Neural cell (in vitro differentiated cells): ENCODE measurements at regions not wholly inside any gene's neighbourhood (a gene's known extent, or its start where the extent isn't known, plus 50 kb on each side); places are given as distances from the start of the nearest gene placed in this dataset.

Source experiments
- H2AFZ ChIP-seq: fragments of 200-600, 300-800 bp; sonication (generic), shearing (Covaris generic); 2 replicates; pipeline ENCODE4 v1.6.0; 2014; ENCODE audit warnings: low read depth, mild to moderate bottlenecking, antibody characterized with exemption, low read length, moderate library complexity
- H3F3A ChIP-seq: fragments of 200-600 bp; shearing (Covaris generic); 2 replicates; pipeline ENCODE4 v1.6.1; 2016; ENCODE audit warnings: mild to moderate bottlenecking, moderate library complexity, mixed read lengths, antibody characterized with exemption, low read length; ENCODE audit not compliant: insufficient read depth, poor library complexity, severe bottlenecking
- H3K27ac ChIP-seq: fragments of 200-600, 300-800 bp; sonication (generic), shearing (Covaris generic); 2 replicates; pipeline ENCODE4 v1.5.1; 2014; ENCODE audit warnings: mild to moderate bottlenecking, low read length, moderate library complexity
- H3K27me3 ChIP-seq: fragments of 300-800, 200-600 bp; sonication (generic), shearing (Covaris generic); 2 replicates; pipeline ENCODE4 v1.6.0; 2014; ENCODE audit warnings: mild to moderate bottlenecking, low read depth, low read length, moderate library complexity; ENCODE audit not compliant: insufficient read depth
- H3K36me3 ChIP-seq: fragments of 300-800, 200-600 bp; sonication (generic), shearing (Covaris generic); 2 replicates; pipeline ENCODE4 v1.5.1; 2014; ENCODE audit warnings: mild to moderate bottlenecking, antibody characterized with exemption, low read length, moderate library complexity; ENCODE audit not compliant: insufficient read depth
- H3K4me2 ChIP-seq: fragments of 300-800, 200-600 bp; sonication (generic), shearing (Covaris generic); 2 replicates; pipeline ENCODE4 v1.6.0; 2014; ENCODE audit warnings: mild to moderate bottlenecking, low read length
- H3K4me3 ChIP-seq: fragments of 300-800, 200-600 bp; sonication (generic), shearing (Covaris generic); 2 replicates; pipeline ENCODE4 v1.5.1; 2014; ENCODE audit warnings: mild to moderate bottlenecking, low read length, moderate library complexity
- H3K79me2 ChIP-seq: fragments of 200-600 bp; shearing (Covaris generic); replicated peaks from 2 replicates; pipeline ENCODE4 v1.6.0; 2014; ENCODE audit warnings: mild to moderate bottlenecking, low read length, moderate library complexity; ENCODE audit not compliant: insufficient read depth
- H3K9ac ChIP-seq: fragments of 300-800, 200-600 bp; sonication (generic), shearing (Covaris generic); 2 replicates; pipeline ENCODE4 v1.6.1; 2016; ENCODE audit warnings: mild to moderate bottlenecking, low read length, mixed read lengths
- H3K9me2 ChIP-seq: fragments of 200-600 bp; shearing (Covaris generic); 2 replicates; pipeline ENCODE4 v1.6.1; 2016; ENCODE audit warnings: mild to moderate bottlenecking, low read length, mixed read lengths; ENCODE audit not compliant: insufficient read depth
- H3K9me3 ChIP-seq: fragments of 200-600, 300-800 bp; sonication (generic), shearing (Covaris generic); 2 replicates; pipeline ENCODE4 v1.6.1; 2016; ENCODE audit warnings: mild to moderate bottlenecking, mixed run types, low read length, moderate library complexity, mixed read lengths
- H4K20me1 ChIP-seq: fragments of 200-600 bp; shearing (Covaris generic); 2 replicates; pipeline ENCODE4 v1.6.1; 2016; ENCODE audit warnings: mild to moderate bottlenecking, mixed run types; ENCODE audit not compliant: insufficient read depth
- CTCF ChIP-seq: fragments of 450-650 bp; IDR thresholded peaks from 2 replicates; pipeline ENCODE4 v1.5.1; 2014; ENCODE audit warnings: antibody characterized with exemption, mild to moderate bottlenecking, moderate library complexity; ENCODE audit not compliant: poor library complexity, severe bottlenecking
- EP300 ChIP-seq: fragments of 450-650 bp; conservative IDR thresholded peaks from 2 replicates; pipeline ENCODE4 v1.6.1; 2014; ENCODE audit warnings: antibody characterized with exemption, mild to moderate bottlenecking, moderate library complexity; ENCODE audit not compliant: poor library complexity, severe bottlenecking
- EZH2 ChIP-seq: fragments of 200-600, 300-800 bp; shearing (Covaris generic), sonication (generic); IDR thresholded peaks from 2 replicates; pipeline ENCODE4 v1.6.1; 2014; ENCODE audit warnings: antibody characterized with exemption, low read length, borderline replicate concordance, mild to moderate bottlenecking; ENCODE audit not compliant: insufficient read depth, poor library complexity, severe bottlenecking
- MXI1 ChIP-seq: fragments of 450-650 bp; conservative IDR thresholded peaks from 2 replicates; pipeline ENCODE4 v1.6.1; 2014; ENCODE audit warnings: antibody characterized with exemption, mild to moderate bottlenecking; ENCODE audit not compliant: poor library complexity, severe bottlenecking
- POLR2AphosphoS5 ChIP-seq: IDR thresholded peaks from 2 replicates; pipeline ENCODE4 v1.6.1; 2012
- RAD21 ChIP-seq: fragments of 450-650 bp; conservative IDR thresholded peaks from 2 replicates; pipeline ENCODE4 v1.6.1; 2014; ENCODE audit warnings: antibody characterized with exemption, mild to moderate bottlenecking, moderate library complexity
- REST ChIP-seq: IDR thresholded peaks from 2 replicates; pipeline ENCODE4 v1.6.1; 2012; ENCODE audit warnings: borderline replicate concordance
- SMC3 ChIP-seq: fragments of 450-650 bp; conservative IDR thresholded peaks from 2 replicates; pipeline ENCODE4 v1.6.1; 2014; ENCODE audit warnings: antibody characterized with exemption, mild to moderate bottlenecking, moderate library complexity; ENCODE audit not compliant: poor library complexity
- TAF1 ChIP-seq: IDR thresholded peaks from 2 replicates; pipeline ENCODE4 v1.6.1; 2012; ENCODE audit warnings: low read depth

GRCh38 chr16:9226924-9227323 lies 135.5 kb downstream of the HAPSTR1 start:
- Histone ChIP-seq H3K27ac (no peak overlapping the region), H3K27me3 (no peaks in the 10 kb centered on the region), H4K20me1 (no peaks in the 10 kb centered on the region), H3F3A (no peaks in the 10 kb centered on the region), H3K9me2 (no peaks in the 10 kb centered on the region), H3K79me2 (no peaks in the 10 kb centered on the region), H3K9me3 (no peaks in the 10 kb centered on the region), H2AFZ (no peak overlapping the region), H3K36me3 (no peaks in the 10 kb centered on the region), H3K4me3 (no peak overlapping the region), H3K4me2 (no peak overlapping the region), H3K9ac (no peak overlapping the region)
- TF ChIP-seq REST (no peak), MXI1 (no peak), EZH2 (no peak), TAF1 (no peak), RAD21 (no peak), CTCF (no peak), SMC3 (no peak), EP300 (no peak), POLR2AphosphoS5 (no peak)

GRCh38 chr16:9231039-9231438 lies 139.6 kb downstream of the HAPSTR1 start:
- no peak overlapping the region for H3K4me2 ChIP-seq
- no peaks in the 10 kb centered on the region for H3K9me3 ChIP-seq
- no peak overlapping the region for H2AFZ ChIP-seq
- no peaks in the 10 kb centered on the region for H3F3A ChIP-seq
- H3K9ac ChIP-seq = no peak overlapping the region
- no peak overlapping the region for H3K27ac ChIP-seq
- TF ChIP-seq MXI1 (no peak), RAD21 (no peak), REST (no peak)
- no peaks in the 10 kb centered on the region for H3K9me2 ChIP-seq
- H4K20me1 ChIP-seq = no peaks in the 10 kb centered on the region
- H3K79me2 ChIP-seq = no peaks in the 10 kb centered on the region
- no peaks in the 10 kb centered on the region for H3K27me3 ChIP-seq
- no peaks in the 10 kb centered on the region for H3K36me3 ChIP-seq
- H3K4me3 ChIP-seq = no peak overlapping the region
